RWPE2 (cell line): ENCODE measurements at regions not wholly inside any gene's neighbourhood (a gene's known extent, or its start where the extent isn't known, plus 50 kb on each side); places are given as distances from the start of the nearest gene placed in this dataset.

Source experiments
- ATAC-seq: fragments of 200-7000 bp; cut with Tn5 transposase; 3 replicates; pipeline ENCODE4 v1.9.1; 2021; ENCODE audit warnings: low read depth
- DNase-seq: peaks from one replicate; pipeline ENCODE4 v3.0.0-alpha.2; 2020; ENCODE audit warnings: low spot score
- H3K27ac ChIP-seq: fragments of 450-650 bp; 2 replicates; pipeline ENCODE4 v1.5.1; 2017; ENCODE audit warnings: mild to moderate bottlenecking; ENCODE audit not compliant: poor library complexity, severe bottlenecking
- H3K27me3 ChIP-seq: fragments of 250-450 bp; sonication (Bioruptor Pico); 2 replicates; pipeline ENCODE4 v1.5.1; 2021; ENCODE audit warnings: mild to moderate bottlenecking, moderate library complexity; ENCODE audit not compliant: insufficient read depth, poor library complexity, severe bottlenecking
- H3K36me3 ChIP-seq: fragments of 250-450 bp; sonication (Bioruptor Pico); 2 replicates; pipeline ENCODE4 v1.5.1; 2020; ENCODE audit warnings: low read depth, mild to moderate bottlenecking, moderate library complexity
- H3K4me1 ChIP-seq: fragments of 250-450 bp; sonication (Bioruptor Pico); 2 replicates; pipeline ENCODE4 v1.5.1; 2021; ENCODE audit warnings: mild to moderate bottlenecking, moderate library complexity; ENCODE audit not compliant: insufficient read depth, poor library complexity, severe bottlenecking
- H3K4me3 ChIP-seq: fragments of 250-450 bp; sonication (Bioruptor Pico); 2 replicates; pipeline ENCODE4 v1.5.1; 2021; ENCODE audit warnings: mild to moderate bottlenecking, moderate library complexity; ENCODE audit not compliant: severe bottlenecking
- H3K9me3 ChIP-seq: fragments of 250-450 bp; sonication (Bioruptor Pico); 2 replicates; pipeline ENCODE4 v1.5.1; 2021; ENCODE audit warnings: mild to moderate bottlenecking, moderate library complexity; ENCODE audit not compliant: severe bottlenecking
- CTCF ChIP-seq: fragments of 450-650 bp; IDR thresholded peaks from one replicate; pipeline ENCODE4 v1.5.1; 2017; ENCODE audit warnings: mild to moderate bottlenecking, moderate library complexity; ENCODE audit not compliant: poor library complexity, severe bottlenecking

DNA sequence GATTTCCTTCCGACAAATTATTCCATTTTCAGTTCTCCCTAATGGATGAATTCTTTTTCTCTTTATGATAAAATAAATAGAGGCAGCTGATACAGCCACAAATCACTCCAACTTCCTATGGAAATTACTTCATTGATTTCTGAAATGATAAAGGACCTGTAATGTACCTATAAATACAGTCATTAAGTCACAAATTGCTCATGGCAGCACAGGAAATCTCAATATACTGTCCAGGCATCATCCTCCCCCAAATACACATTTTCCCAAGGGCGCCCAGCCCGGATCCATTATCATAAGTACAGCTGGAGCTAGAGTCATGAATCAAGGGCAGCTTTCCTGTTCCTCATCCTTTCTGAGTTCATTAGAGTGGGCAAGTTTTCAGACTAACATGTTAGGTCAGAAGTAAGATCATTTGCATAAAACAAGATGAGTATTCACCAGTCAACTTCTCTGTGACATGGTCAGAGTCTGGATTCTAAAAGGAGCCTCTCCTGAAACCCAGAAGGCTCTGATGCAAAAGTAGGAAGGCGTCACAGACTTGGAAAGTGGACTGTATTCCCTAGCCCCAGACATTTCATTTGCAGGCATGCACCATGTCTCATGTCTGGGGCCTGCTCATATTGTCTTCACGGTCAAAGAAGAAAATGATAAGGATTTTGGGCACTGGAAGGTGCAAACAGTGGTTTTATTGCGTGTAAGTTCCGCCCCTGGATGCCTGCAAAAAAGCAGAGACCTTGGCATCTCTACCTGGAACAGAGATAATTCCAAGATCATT is 383.2 kb downstream of the PLK2 start:
- H3K9me3 ChIP-seq = no peaks in the 10 kb centered on the region
- TF ChIP-seq CTCF = no peak
- no peak overlapping the region for H3K4me3 ChIP-seq
- H3K4me1 ChIP-seq = peaks cover 8% of the 10 kb centered on the region
- no peak for DNase-seq
- H3K27ac ChIP-seq = no peak overlapping the region
- no peak for ATAC-seq
- no peaks in the 10 kb centered on the region for H3K36me3 ChIP-seq
- no peaks in the 10 kb centered on the region for H3K27me3 ChIP-seq

GRCh38 chr5:58075907-58076306 is 384.0 kb downstream of the PLK2 start:
- Histone ChIP-seq H3K9me3 (no peaks in the 10 kb centered on the region), H3K27me3 (no peaks in the 10 kb centered on the region), H3K36me3 (no peaks in the 10 kb centered on the region), H3K4me3 (no peak overlapping the region), H3K4me1 (peaks cover 8% of the 10 kb centered on the region), H3K27ac (no peak overlapping the region)
- TF ChIP-seq CTCF = no peak
- ATAC-seq (no peak), DNase-seq (no peak)

DNA sequence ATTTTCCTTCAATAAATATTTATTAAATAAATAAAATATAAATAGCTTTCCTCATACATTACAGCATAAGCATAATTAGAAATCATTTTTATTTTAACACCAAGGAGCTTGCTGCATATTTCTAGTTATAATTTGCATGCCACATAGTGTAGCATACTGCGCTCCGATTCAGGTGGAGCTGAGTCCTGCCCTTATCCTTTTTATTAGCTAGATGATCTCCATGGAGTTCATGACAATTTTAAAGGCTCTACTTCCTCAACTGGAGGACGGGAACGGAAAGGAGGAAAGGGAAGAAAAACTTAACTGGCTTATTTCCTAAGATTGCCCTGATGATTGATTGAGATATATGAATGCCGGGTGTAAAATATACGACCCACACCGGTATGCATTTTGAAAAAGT is 385.2 kb downstream of the PLK2 start:
- Histone ChIP-seq H3K27ac (no peak overlapping the region), H3K4me3 (no peak overlapping the region), H3K27me3 (no peaks in the 10 kb centered on the region), H3K4me1 (peaks cover 11% of the 10 kb centered on the region), H3K9me3 (no peaks in the 10 kb centered on the region), H3K36me3 (no peaks in the 10 kb centered on the region)
- no peak for TF ChIP-seq CTCF
- ATAC-seq = no peak
- no peak for DNase-seq

DNA sequence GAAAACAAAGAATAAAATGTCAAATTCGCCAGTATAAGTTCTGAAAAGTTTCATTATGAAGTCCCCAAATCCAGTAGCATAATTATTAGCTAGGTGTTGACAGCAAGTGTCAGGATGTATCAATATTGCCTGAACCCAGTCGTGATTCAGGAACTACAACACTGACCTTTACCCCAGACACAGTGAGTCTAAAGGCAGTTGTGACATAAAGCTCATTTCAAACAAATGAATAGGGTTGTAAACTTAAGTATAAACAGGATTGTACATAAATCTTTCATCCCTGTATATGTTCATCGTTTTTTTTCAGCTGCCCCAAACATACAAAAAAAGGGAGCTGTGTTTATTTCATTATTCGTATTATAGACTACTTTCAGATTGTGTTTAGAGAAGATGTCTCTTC is 385.7 kb downstream of the PLK2 start:
- ATAC-seq = no peak
- Histone ChIP-seq H3K4me1 (peaks cover 13% of the 10 kb centered on the region), H3K9me3 (no peaks in the 10 kb centered on the region), H3K27me3 (no peaks in the 10 kb centered on the region), H3K4me3 (no peak overlapping the region), H3K36me3 (no peaks in the 10 kb centered on the region), H3K27ac (no peak overlapping the region)
- TF ChIP-seq CTCF = no peak
- DNase-seq = no peak

DNA sequence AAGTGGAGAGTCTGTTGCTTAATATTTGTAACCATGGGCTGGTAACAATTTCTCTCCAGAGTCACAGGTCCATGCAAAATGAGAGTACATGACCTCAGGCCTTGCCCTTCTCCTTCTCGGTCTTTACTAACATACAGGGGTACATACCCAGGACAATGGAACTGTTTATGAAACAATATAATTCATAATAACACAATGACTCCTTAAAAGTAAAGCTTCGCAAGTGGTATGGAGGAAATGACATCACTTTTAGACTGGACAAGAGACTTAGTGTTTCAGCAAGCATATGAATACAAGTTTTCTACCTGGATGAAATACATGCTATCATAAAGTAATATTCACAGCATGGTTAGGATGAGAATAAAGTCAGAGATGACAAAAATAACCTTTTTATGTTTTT is 386.6 kb downstream of the PLK2 start:
- no peak overlapping the region for H3K4me3 ChIP-seq
- peaks cover 11% of the 10 kb centered on the region for H3K4me1 ChIP-seq
- no peak overlapping the region for H3K27ac ChIP-seq
- no peaks in the 10 kb centered on the region for H3K9me3 ChIP-seq
- no peaks in the 10 kb centered on the region for H3K27me3 ChIP-seq
- H3K36me3 ChIP-seq = no peaks in the 10 kb centered on the region
- no peak for DNase-seq
- no peak for ATAC-seq
- no peak for TF ChIP-seq CTCF
